HG02763 (cell line): ENCODE measurements at regions not wholly inside any gene's neighbourhood (a gene's known extent, or its start where the extent isn't known, plus 50 kb on each side); places are given as distances from the start of the nearest gene placed in this dataset.
"Not testable (repeated sequence)": the region's sequence is repeated elsewhere in the genome, so short reads cannot be mapped to it uniquely, and the experiment has no call there.

Source experiments
- ATAC-seq: cut with Tn5 transposase; IDR thresholded peaks from one replicate; pipeline ENCODE4 v1.9.1; 2021; ENCODE audit warnings: mild to moderate bottlenecking, moderate library complexity; ENCODE audit not compliant: unreplicated experiment

- ATAC-seq: no peak
Observed at GRCh38 chr4:34419871-34420270, 1824.4 kb downstream of the ARAP2 start.

- no peak for ATAC-seq
Observed at GRCh38 chr4:34422472-34423175, 1821.7 kb downstream of the ARAP2 start.

- no peak for ATAC-seq
Observed at GRCh38 chr4:34432706-34433105, 1811.6 kb downstream of the ARAP2 start.

GRCh38 chr4:34434377-34434776, 1809.9 kb downstream of the ARAP2 start:
- ATAC-seq: not testable (repeated sequence)

GRCh38 chr4:34464196-34464595, 1780.1 kb downstream of the ARAP2 start:
- no peak for ATAC-seq

GRCh38 chr4:34466411-34466810, 1777.9 kb downstream of the ARAP2 start:
- no peak for ATAC-seq

GRCh38 chr4:34469516-34469915, 1774.8 kb downstream of the ARAP2 start:
- no peak for ATAC-seq

GRCh38 chr4:34485252-34485651, 1759.1 kb downstream of the ARAP2 start:
- no peak for ATAC-seq

GRCh38 chr4:34486461-34487363, 1757.6 kb downstream of the ARAP2 start:
- ATAC-seq: no peak

GRCh38 chr4:34492414-34492813, 1751.9 kb downstream of the ARAP2 start:
- ATAC-seq: no peak

GRCh38 chr4:34502086-34502485, 1742.2 kb downstream of the ARAP2 start:
- no peak for ATAC-seq

GRCh38 chr4:34504731-34505130, 1739.6 kb downstream of the ARAP2 start:
- ATAC-seq: not testable (repeated sequence)

- ATAC-seq: not testable (repeated sequence)
Observed at GRCh38 chr4:34506511-34507092, 1737.7 kb downstream of the ARAP2 start.

GRCh38 chr4:34512616-34513015, 1731.7 kb downstream of the ARAP2 start:
- ATAC-seq: no peak

- ATAC-seq: no peak
Observed at GRCh38 chr4:34516524-34516923, 1727.8 kb downstream of the ARAP2 start.

GRCh38 chr4:34534916-34535315, 1709.4 kb downstream of the ARAP2 start:
- no peak for ATAC-seq

- no peak for ATAC-seq
Observed at GRCh38 chr4:34566091-34566490, 1678.2 kb downstream of the ARAP2 start.

- no peak for ATAC-seq
Observed at GRCh38 chr4:34572026-34572425, 1672.3 kb downstream of the ARAP2 start.

- ATAC-seq: no peak
Observed at GRCh38 chr4:34615315-34615714, 1629.0 kb downstream of the ARAP2 start.

GRCh38 chr4:34619531-34620162, 1624.7 kb downstream of the ARAP2 start:
- no peak for ATAC-seq

- ATAC-seq: no peak
Observed at GRCh38 chr4:34628471-34628870, 1615.8 kb downstream of the ARAP2 start.
